ENCODE measurements at regions not wholly inside any gene's neighbourhood (a gene's known extent, or its start where the extent isn't known, plus 50 kb on each side); places are given as distances from the start of the nearest gene placed in this dataset.
"Not testable (repeated sequence)": the region's sequence is repeated elsewhere in the genome, so short reads cannot be mapped to it uniquely, and the experiment has no call there.

DNA sequence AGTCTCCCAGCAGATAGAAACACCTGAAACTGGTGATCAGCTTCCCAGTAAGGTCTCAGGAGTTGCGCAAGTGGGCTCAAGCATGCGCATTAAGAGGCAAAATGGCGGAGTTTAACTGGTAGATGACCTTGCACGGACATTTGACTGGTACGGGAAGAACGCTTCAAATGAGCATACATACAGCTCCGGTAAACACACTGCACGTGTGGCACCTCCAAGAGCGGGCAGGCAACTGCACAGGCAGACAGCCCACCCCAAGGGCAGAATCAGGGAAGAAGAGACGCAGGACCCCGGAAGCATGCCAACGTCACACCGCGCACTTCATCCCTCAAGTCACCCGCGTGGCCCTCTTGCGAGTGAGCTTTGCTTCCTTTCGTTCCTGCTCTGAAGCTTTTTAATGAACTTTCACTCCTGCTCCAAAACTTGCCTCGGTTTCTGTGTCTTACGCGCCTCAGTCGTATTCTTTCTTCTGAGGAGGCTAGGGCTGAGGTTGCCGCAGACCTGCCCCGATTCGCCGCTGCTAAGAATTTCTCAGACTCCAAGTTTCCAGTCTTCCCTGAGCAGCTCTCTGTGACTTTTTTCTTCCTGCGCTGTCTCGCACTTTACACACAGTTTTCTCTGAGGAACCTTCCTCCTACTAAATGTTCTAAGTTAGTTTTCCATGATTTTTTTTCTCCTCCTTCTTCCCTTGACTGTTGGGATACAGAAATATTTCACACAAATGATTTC lies 180.7 kb upstream of the ZFP42 start:
- no peak for DNase-seq (ENCODE audit: low read depth)
- in situ Hi-C loops (cut with HindIII; ENCODE audit: low pct_unique_long_range_greater_than_20kb, low sequenced_read_pairs), result no loop called here

GRCh38 chr4:187826725-187827124 lies 168.8 kb upstream of the ZFP42 start:
- no peak for DNase-seq (ENCODE audit: low read depth)
- in situ Hi-C loops (cut with HindIII; ENCODE audit: low pct_unique_long_range_greater_than_20kb, low sequenced_read_pairs), result no loop called here

DNA sequence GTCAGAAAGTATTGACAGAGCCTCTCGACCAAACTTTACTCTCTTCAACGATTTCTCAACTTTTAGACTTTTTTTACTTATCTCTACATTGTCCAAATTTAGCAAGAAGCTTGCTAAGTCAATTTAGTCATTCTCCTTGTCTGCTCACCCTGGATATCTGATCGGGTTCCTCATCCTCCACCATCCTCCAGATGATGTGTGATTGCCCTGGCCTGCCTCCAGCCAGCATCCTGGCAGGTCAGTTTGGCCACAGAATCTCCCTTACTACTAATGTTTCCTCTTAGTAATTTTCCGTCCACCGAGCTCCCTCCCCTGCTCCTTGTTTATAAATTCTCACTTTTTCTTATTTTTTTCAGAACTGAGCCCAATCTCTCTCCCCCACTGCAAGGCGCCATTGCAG lies 167.9 kb upstream of the ZFP42 start:
- no peak for DNase-seq (ENCODE audit: low read depth)
- in situ Hi-C loops (cut with HindIII; ENCODE audit: low pct_unique_long_range_greater_than_20kb, low sequenced_read_pairs), result no loop called here

DNA sequence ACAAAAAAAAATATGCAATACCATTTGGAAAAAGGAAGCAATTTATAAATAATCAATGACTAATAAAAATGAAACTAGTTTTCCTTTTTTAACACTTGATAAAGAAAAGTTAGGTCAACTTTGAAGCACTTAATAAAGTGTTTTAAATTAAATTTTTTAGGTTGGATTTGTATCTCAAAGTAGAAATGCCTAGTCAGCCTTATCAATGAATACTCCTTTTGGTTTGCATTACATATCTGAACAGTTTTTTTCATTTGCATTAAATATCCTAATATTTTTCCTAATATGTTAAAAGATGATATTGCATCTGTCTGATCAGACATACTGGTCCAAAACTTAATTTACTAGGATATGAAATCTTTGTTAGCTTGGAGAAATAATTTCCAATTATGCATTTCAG lies 155.8 kb upstream of the ZFP42 start:
- no peak for DNase-seq (ENCODE audit: low read depth)
- in situ Hi-C loops (cut with HindIII; ENCODE audit: low pct_unique_long_range_greater_than_20kb, low sequenced_read_pairs), result no loop called here

- in situ Hi-C loops (cut with HindIII; ENCODE audit: low pct_unique_long_range_greater_than_20kb, low sequenced_read_pairs), result no loop called here
- DNase-seq (ENCODE audit: low read depth), result no peak
These were observed 154.8 kb upstream of the ZFP42 start for GRCh38 chr4:187840814-187841213.

- in situ Hi-C loops (cut with HindIII; ENCODE audit: low pct_unique_long_range_greater_than_20kb, low sequenced_read_pairs), result no loop called here
- DNase-seq (ENCODE audit: low read depth), result no peak
These were observed 145.9 kb upstream of the ZFP42 start for GRCh38 chr4:187849556-187850225.

DNA sequence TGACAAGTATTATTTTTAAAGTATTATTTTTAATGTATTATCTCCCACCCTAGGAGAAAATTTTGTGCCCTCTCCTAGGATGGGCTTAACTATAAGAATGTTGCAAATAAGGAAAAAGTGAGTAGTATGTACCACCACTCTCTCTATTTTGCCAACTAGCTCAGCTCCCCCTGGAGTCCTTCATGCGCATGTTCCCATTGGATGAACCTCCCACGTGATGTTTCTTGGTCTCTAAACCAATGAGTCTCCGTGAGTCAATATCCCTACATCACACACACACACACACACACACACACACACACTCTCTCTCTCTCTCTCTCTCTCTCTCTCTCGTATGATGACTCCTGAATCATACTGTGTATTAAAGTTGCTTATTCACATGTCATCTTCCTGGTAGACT lies 129.7 kb upstream of the ZFP42 start:
- no peak for DNase-seq (ENCODE audit: low read depth)
- in situ Hi-C loops (cut with HindIII; ENCODE audit: low pct_unique_long_range_greater_than_20kb, low sequenced_read_pairs), result no loop called here

DNA sequence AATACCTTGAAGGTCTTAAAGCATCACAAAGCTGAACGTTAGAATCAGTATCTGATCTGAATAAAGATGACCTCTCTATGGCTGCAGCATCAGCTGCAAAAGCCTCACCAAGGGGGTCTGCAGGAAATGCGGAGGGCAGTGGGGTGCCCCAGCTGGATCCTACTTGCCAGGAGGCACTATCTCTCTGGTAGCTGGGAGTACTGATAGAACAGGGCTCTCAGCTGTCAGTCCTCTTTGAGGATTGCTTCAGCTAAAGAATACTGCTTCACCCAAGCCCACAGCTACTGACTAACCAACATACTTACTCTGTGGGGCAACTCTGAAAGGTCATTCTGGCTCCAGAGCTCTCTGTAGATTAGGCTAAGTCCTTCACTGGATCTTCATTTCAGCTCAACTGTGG lies 112.5 kb upstream of the ZFP42 start:
- in situ Hi-C loops (cut with HindIII; ENCODE audit: low pct_unique_long_range_greater_than_20kb, low sequenced_read_pairs), result no loop called here
- no peak for DNase-seq (ENCODE audit: low read depth)

GRCh38 chr4:187883836-187884475 lies 111.6 kb upstream of the ZFP42 start:
- in situ Hi-C loops (cut with HindIII; ENCODE audit: low pct_unique_long_range_greater_than_20kb, low sequenced_read_pairs), result no loop called here

GRCh38 chr4:187887906-187888305 lies 107.7 kb upstream of the ZFP42 start:
- in situ Hi-C loops (cut with HindIII; ENCODE audit: low pct_unique_long_range_greater_than_20kb, low sequenced_read_pairs), result no loop called here

More at GRCh38 chr4:187883836-187884475, 111.6 kb upstream of the ZFP42 start:
- no peak for DNase-seq (ENCODE audit: low read depth)

DNA sequence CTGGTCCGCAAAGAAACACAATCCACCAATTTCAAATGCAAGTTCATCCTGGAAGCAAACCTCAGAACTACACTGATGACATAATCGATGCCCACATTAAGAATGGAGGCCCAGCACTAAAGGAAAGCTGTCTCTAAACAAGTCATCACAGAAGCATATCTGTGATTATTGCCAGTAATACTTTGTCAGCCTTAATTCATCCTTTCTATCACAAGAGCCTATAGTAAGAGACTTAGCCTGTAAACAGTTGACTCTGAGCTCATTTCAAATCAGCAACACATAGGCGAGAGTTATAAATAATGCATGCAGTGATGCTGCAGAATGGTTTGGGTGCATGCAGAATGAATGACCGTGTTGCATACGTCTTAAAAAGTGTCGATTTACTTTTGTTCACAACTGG lies 105.9 kb upstream of the ZFP42 start:
- in situ Hi-C loops (cut with HindIII; ENCODE audit: low pct_unique_long_range_greater_than_20kb, low sequenced_read_pairs), result no loop called here
- no peak for DNase-seq (ENCODE audit: low read depth)

More at GRCh38 chr4:187887906-187888305, 107.7 kb upstream of the ZFP42 start:
- DNase-seq (ENCODE audit: low read depth), result no peak

GRCh38 chr4:187893418-187893817 lies 102.2 kb upstream of the ZFP42 start:
- no peak for DNase-seq (ENCODE audit: low read depth)
- in situ Hi-C loops (cut with HindIII; ENCODE audit: low pct_unique_long_range_greater_than_20kb, low sequenced_read_pairs), result no loop called here

DNA sequence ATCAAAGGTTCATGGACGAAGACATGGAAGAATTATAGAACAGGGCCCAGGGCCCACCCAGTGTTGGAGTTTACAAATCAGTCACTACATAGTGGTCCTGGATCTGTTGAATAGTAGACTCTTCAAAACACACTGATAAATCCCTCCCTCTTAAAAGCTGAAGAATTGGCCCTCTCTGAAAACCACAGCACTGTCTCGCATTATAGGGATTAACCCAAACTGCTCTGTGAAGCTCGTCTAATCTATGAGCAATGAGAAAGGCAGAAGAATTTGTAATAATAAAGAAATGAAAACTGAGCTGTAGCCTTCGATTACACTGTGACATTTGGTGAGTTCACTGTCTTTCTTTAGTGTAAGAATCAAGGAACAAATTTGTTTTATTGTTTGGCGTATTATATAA lies 92.5 kb upstream of the ZFP42 start:
- in situ Hi-C loops (cut with HindIII; ENCODE audit: low pct_unique_long_range_greater_than_20kb, low sequenced_read_pairs), result no loop called here
- DNase-seq (ENCODE audit: low read depth), result no peak

DNA sequence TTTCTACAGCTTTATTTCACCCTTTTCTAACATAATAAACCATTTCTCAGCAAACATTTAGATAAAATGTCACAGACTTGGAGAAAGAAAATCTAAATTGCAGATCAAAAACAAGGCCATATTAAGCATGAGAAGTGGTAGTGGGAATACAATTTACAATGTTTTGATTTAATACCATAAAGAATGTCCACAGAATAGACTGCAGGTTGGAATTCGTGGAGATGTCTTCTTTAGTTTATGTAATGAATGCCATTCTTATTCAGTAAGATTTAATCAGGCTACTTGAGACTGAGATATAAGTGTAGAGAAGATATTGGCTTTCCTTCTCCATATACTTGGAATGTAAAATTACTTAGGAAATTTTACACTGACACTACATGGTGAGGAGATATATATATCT lies 91.9 kb upstream of the ZFP42 start:
- in situ Hi-C loops (cut with HindIII; ENCODE audit: low pct_unique_long_range_greater_than_20kb, low sequenced_read_pairs), result no loop called here

DNA sequence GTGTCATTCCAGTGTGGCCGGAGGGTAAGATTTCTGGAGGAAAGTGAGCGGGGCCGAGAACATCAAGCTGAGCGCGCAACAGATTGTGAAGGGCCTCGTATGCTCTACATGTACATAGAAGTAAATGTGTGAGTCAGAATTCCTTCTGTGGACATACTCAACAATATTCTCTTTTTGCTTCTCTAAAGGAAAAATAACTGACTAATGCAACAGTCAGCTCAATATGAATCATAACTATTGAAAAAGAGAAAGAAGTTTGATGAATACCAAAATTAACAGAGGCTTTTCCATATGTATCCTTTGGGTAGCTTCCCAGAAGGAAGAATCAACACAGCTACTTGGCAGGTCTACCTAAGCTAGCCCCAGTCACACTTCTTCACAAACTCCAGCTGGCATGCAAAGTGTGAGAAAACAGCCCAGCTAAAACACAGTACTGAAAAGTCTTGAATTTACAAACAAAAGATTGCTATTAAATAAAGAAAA lies 87.5 kb upstream of the ZFP42 start:
- no peak for DNase-seq (ENCODE audit: low read depth)
- in situ Hi-C loops (cut with HindIII; ENCODE audit: low pct_unique_long_range_greater_than_20kb, low sequenced_read_pairs), result no loop called here

More for the DNA sequence above, 91.9 kb upstream of the ZFP42 start:
- DNase-seq (ENCODE audit: low read depth), result no peak

DNA sequence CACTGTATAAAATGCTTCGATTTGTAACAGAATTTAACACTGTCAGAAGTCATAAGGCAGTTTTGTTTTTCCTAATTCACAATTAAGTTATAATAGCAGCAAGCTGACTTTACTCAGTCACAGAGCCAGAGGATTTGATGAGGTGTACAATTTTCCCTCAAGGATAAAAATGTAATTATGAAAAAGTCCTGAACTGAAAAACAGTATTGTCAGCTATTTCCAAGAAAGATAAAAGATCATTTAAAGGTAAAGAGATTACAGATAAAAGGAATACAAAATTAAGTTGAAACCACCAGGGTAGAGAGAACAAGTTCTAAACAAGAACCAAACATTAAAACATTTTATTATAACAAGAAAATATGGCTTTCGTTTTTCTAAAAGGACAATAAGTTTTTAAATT lies 86.8 kb upstream of the ZFP42 start:
- in situ Hi-C loops (cut with HindIII; ENCODE audit: low pct_unique_long_range_greater_than_20kb, low sequenced_read_pairs), result no loop called here
- DNase-seq (ENCODE audit: low read depth), result no peak

DNA sequence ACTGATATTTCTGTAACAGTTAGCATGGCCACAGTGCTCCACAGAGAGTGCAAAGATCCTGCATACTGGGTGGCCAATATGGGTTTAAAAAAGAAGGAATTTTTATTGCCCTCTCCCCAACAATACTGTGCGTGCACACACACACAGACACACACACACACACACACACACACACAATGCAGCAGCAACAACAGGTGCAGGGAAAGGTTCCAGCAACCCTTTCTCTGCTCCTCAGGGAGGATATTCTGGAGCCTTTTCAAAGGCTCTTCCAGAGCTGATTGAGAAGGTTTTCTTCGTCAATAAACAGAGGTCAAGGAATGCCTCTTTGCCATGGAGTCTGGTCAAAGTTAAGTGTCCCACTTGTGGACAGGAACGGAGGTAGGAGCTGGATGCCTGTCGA lies 84.8 kb upstream of the ZFP42 start:
- no peak for DNase-seq (ENCODE audit: low read depth)
- in situ Hi-C loops (cut with HindIII; ENCODE audit: low pct_unique_long_range_greater_than_20kb, low sequenced_read_pairs), result no loop called here

GRCh38 chr4:187915406-187915805 lies 80.2 kb upstream of the ZFP42 start:
- DNase-seq (ENCODE audit: low read depth); in situ Hi-C loops (cut with HindIII; ENCODE audit: low pct_unique_long_range_greater_than_20kb, low sequenced_read_pairs): not testable (repeated sequence)

DNA sequence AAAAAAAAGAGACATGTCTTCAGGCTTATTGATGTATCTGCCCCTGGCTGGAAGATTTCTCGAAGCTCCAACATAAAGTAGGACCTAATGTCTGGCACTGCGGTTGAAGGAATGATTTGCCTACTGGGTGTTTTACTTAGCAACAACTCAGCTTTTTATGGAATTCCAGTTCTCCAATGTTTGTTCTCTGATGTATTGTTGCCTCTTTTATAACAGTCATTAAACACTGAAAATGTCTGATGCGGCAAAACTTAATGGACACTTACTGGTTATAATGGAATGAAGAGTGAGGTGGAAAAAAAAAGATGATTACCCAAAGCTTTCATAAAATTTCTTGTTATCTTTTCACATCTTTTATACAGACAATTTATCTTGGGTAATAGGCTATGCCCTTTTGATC lies 75.6 kb upstream of the ZFP42 start:
- in situ Hi-C loops (cut with HindIII; ENCODE audit: low pct_unique_long_range_greater_than_20kb, low sequenced_read_pairs), result no loop called here
- DNase-seq (ENCODE audit: low read depth), result no peak

Data from Caki2 (cell line).